ENCODE measurements at regions not wholly inside any gene's neighbourhood (a gene's known extent, or its start where the extent isn't known, plus 50 kb on each side); places are given as distances from the start of the nearest gene placed in this dataset.
"Not testable (repeated sequence)": the region's sequence is repeated elsewhere in the genome, so short reads cannot be mapped to it uniquely, and the experiment has no call there.

- Mint-ChIP-seq H3K27ac (no peak overlapping the region), H3K27me3 (ENCODE audit: low read depth) (no peaks in the 10 kb centered on the region), H3K9me3 (peaks cover 2 to 10% of the 10 kb centered on the region in 2 donors), H3K36me3 (ENCODE audit: insufficient read depth in 2 of 2) (no peaks in the 10 kb centered on the region), H3K4me1 (ENCODE audit: low read depth) (no peaks in the 10 kb centered on the region), H3K4me3 (no peak overlapping the region)
- DNase-seq (no peak), ATAC-seq (replicated peaks in 1 of 2) (no peak)
These were observed 755.7 kb upstream of the SLC8A1 start for GRCh38 chr2:41207578-41207977.

- not testable (repeated sequence) for H3K36me3 Mint-ChIP-seq (ENCODE audit: insufficient read depth in 2 of 2); ATAC-seq (replicated peaks in 1 of 2); H3K27me3 Mint-ChIP-seq (ENCODE audit: low read depth); DNase-seq; H3K4me1 Mint-ChIP-seq (ENCODE audit: low read depth); H3K27ac Mint-ChIP-seq; H3K4me3 Mint-ChIP-seq
- H3K9me3 Mint-ChIP-seq, result peaks cover 5 to 14% of the 10 kb centered on the region in 2 donors
These were observed 758.1 kb upstream of the SLC8A1 start for GRCh38 chr2:41210030-41210429.

- H3K9me3 Mint-ChIP-seq, result peaks cover 11 to 13% of the 10 kb centered on the region in 2 donors
- H3K36me3 Mint-ChIP-seq (ENCODE audit: insufficient read depth in 2 of 2), result peaks cover 0 to 2% of the 10 kb centered on the region in 2 donors
- no peaks in the 10 kb centered on the region for H3K27me3 Mint-ChIP-seq (ENCODE audit: low read depth)
- H3K4me1 Mint-ChIP-seq (ENCODE audit: low read depth), result no peaks in the 10 kb centered on the region
- DNase-seq, result no peak
- no peak for ATAC-seq (replicated peaks in 1 of 2)
- no peak overlapping the region for H3K4me3 Mint-ChIP-seq
- H3K27ac Mint-ChIP-seq, result no peak overlapping the region
These were observed 765.1 kb upstream of the SLC8A1 start for GRCh38 chr2:41216978-41217377.

- H3K27me3 Mint-ChIP-seq (ENCODE audit: low read depth), result no peaks in the 10 kb centered on the region
- no peak overlapping the region for H3K27ac Mint-ChIP-seq
- H3K36me3 Mint-ChIP-seq (ENCODE audit: insufficient read depth in 2 of 2), result peaks cover 0 to 2% of the 10 kb centered on the region in 2 donors
- ATAC-seq (replicated peaks in 1 of 2), result no peak
- no peak overlapping the region for H3K4me3 Mint-ChIP-seq
- peaks cover 9 to 11% of the 10 kb centered on the region in 2 donors for H3K9me3 Mint-ChIP-seq
- DNase-seq, result no peak
- H3K4me1 Mint-ChIP-seq (ENCODE audit: low read depth), result no peaks in the 10 kb centered on the region
These were observed 770.7 kb upstream of the SLC8A1 start for GRCh38 chr2:41222593-41222992.

GRCh38 chr2:41234093-41234492 is 782.2 kb upstream of the SLC8A1 start:
- no peak for DNase-seq
- Mint-ChIP-seq H3K27me3 (ENCODE audit: low read depth) (no peaks in the 10 kb centered on the region), H3K27ac (no peak overlapping the region), H3K36me3 (ENCODE audit: insufficient read depth in 2 of 2) (peaks cover 0 to 3% of the 10 kb centered on the region in 2 donors), H3K9me3 (peaks cover 5 to 6% of the 10 kb centered on the region in 2 donors), H3K4me1 (ENCODE audit: low read depth) (no peaks in the 10 kb centered on the region), H3K4me3 (no peak overlapping the region)
- no peak for ATAC-seq (replicated peaks in 1 of 2)

- Mint-ChIP-seq H3K4me1 (ENCODE audit: low read depth) (no peaks in the 10 kb centered on the region), H3K27me3 (ENCODE audit: low read depth) (no peaks in the 10 kb centered on the region), H3K36me3 (ENCODE audit: insufficient read depth in 2 of 2) (no peaks in the 10 kb centered on the region), H3K27ac (no peak overlapping the region), H3K9me3 (peaks cover 3 to 4% of the 10 kb centered on the region in 2 donors), H3K4me3 (no peak overlapping the region)
- no peak for DNase-seq
- ATAC-seq (replicated peaks in 1 of 2), result no peak
These were observed 789.6 kb upstream of the SLC8A1 start for GRCh38 chr2:41241325-41242000.

- Mint-ChIP-seq H3K4me3 (no peak overlapping the region), H3K9me3 (peaks cover 3 to 4% of the 10 kb centered on the region in 2 donors), H3K27ac (no peak overlapping the region), H3K27me3 (ENCODE audit: low read depth) (no peaks in the 10 kb centered on the region), H3K4me1 (ENCODE audit: low read depth) (no peaks in the 10 kb centered on the region), H3K36me3 (ENCODE audit: insufficient read depth in 2 of 2) (no peaks in the 10 kb centered on the region)
- DNase-seq (no peak), ATAC-seq (replicated peaks in 1 of 2) (no peak)
These were observed 790.1 kb upstream of the SLC8A1 start for GRCh38 chr2:41242001-41242331.

- Mint-ChIP-seq H3K27me3 (ENCODE audit: low read depth) (no peaks in the 10 kb centered on the region), H3K36me3 (ENCODE audit: insufficient read depth in 2 of 2) (no peaks in the 10 kb centered on the region), H3K4me1 (ENCODE audit: low read depth) (no peaks in the 10 kb centered on the region), H3K9me3 (peaks cover 1% of the 10 kb centered on the region in 2 donors), H3K27ac (no peak overlapping the region), H3K4me3 (no peak overlapping the region)
- ATAC-seq (replicated peaks in 1 of 2) (no peak), DNase-seq (no peak)
These were observed 779.7 kb upstream of the PKDCC start for GRCh38 chr2:41267929-41268659.

- Mint-ChIP-seq H3K4me3 (no peak overlapping the region), H3K27me3 (ENCODE audit: low read depth) (no peaks in the 10 kb centered on the region), H3K4me1 (ENCODE audit: low read depth) (no peaks in the 10 kb centered on the region), H3K9me3 (no peaks in the 10 kb centered on the region), H3K36me3 (ENCODE audit: insufficient read depth in 2 of 2) (no peaks in the 10 kb centered on the region), H3K27ac (no peak overlapping the region)
- DNase-seq (no peak), ATAC-seq (replicated peaks in 1 of 2) (no peak)
These were observed 764.6 kb upstream of the PKDCC start for GRCh38 chr2:41283079-41283775.

GRCh38 chr2:41293491-41293890 is 754.3 kb upstream of the PKDCC start:
- Mint-ChIP-seq H3K27me3 (ENCODE audit: low read depth) (no peaks in the 10 kb centered on the region), H3K27ac (no peak overlapping the region), H3K4me3 (no peak overlapping the region), H3K9me3 (peaks cover 0 to 3% of the 10 kb centered on the region in 2 donors), H3K36me3 (ENCODE audit: insufficient read depth in 2 of 2) (no peaks in the 10 kb centered on the region), H3K4me1 (ENCODE audit: low read depth) (no peaks in the 10 kb centered on the region)
- ATAC-seq (replicated peaks in 1 of 2), result no peak
- no peak for DNase-seq

- Mint-ChIP-seq H3K27ac (no peak overlapping the region), H3K9me3 (peaks cover 0 to 3% of the 10 kb centered on the region in 2 donors), H3K27me3 (ENCODE audit: low read depth) (no peaks in the 10 kb centered on the region), H3K4me3 (no peak overlapping the region), H3K36me3 (ENCODE audit: insufficient read depth in 2 of 2) (no peaks in the 10 kb centered on the region), H3K4me1 (ENCODE audit: low read depth) (no peaks in the 10 kb centered on the region)
- DNase-seq (no peak), ATAC-seq (replicated peaks in 1 of 2) (no peak)
These were observed 753.5 kb upstream of the PKDCC start for GRCh38 chr2:41294331-41294730.

- no peaks in the 10 kb centered on the region for H3K4me1 Mint-ChIP-seq (ENCODE audit: low read depth)
- H3K27me3 Mint-ChIP-seq (ENCODE audit: low read depth), result no peaks in the 10 kb centered on the region
- ATAC-seq (replicated peaks in 1 of 2), result no peak
- no peak overlapping the region for H3K27ac Mint-ChIP-seq
- DNase-seq, result no peak
- H3K9me3 Mint-ChIP-seq, result peaks cover 0 to 4% of the 10 kb centered on the region in 2 donors
- H3K36me3 Mint-ChIP-seq (ENCODE audit: insufficient read depth in 2 of 2), result no peaks in the 10 kb centered on the region
- no peak overlapping the region for H3K4me3 Mint-ChIP-seq
These were observed 734.7 kb upstream of the PKDCC start for GRCh38 chr2:41313082-41313481.

- Mint-ChIP-seq H3K4me1 (ENCODE audit: low read depth) (no peaks in the 10 kb centered on the region), H3K27me3 (ENCODE audit: low read depth) (no peaks in the 10 kb centered on the region), H3K27ac (no peak overlapping the region), H3K4me3 (no peak overlapping the region), H3K9me3 (peaks cover 0 to 4% of the 10 kb centered on the region in 2 donors), H3K36me3 (ENCODE audit: insufficient read depth in 2 of 2) (no peaks in the 10 kb centered on the region)
- no peak for DNase-seq
- no peak for ATAC-seq (replicated peaks in 1 of 2)
These were observed 733.2 kb upstream of the PKDCC start for GRCh38 chr2:41314511-41315070.

Data from activated T-cell treated with anti-CD3 and anti-CD28 coated beads, Interleukin-2, amount 50 U/mL, for 72 hours (primary cell).